ENCODE measurements at regions not wholly inside any gene's neighbourhood (a gene's known extent, or its start where the extent isn't known, plus 50 kb on each side); places are given as distances from the start of the nearest gene placed in this dataset.

DNA sequence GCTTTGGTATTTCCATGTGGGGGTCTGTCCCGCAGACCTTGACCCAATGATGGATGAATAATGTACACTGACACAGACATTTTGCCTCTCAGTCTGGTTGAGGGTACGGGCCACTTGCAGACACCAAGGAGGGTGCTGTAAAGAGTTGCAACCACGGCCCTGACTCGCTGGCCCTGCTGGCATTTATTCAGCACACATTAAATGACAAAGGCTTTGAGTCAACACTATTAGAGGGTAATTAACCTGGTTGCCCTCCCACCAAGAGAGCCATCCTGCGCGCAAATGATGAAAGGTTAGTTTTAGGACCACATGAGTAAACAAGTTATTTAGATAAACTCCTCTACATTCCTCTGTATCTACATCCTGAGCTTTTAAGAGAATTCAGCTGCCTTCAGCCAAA lies 308.9 kb upstream of the MMS22L start:
- Histone ChIP-seq H3K4me3 (no peak overlapping the region), H3K4me1 (ENCODE audit: low read depth) (no peaks in the 10 kb centered on the region), H3K9me3 (no peaks in the 10 kb centered on the region), H3K36me3 (ENCODE audit: low read depth) (no peaks in the 10 kb centered on the region)
- DNase-seq (no peak), ATAC-seq (no peak)
- intact Hi-C loops (cut with DNase I, micrococcal nuclease), result no loop called here
- no peak for TF ChIP-seq CTCF (IDR thresholded peaks at IDR 0.05)

- Histone ChIP-seq H3K9me3 (no peaks in the 10 kb centered on the region), H3K36me3 (ENCODE audit: low read depth) (no peaks in the 10 kb centered on the region), H3K4me1 (ENCODE audit: low read depth) (no peaks in the 10 kb centered on the region), H3K4me3 (no peak overlapping the region)
- DNase-seq (no peak), ATAC-seq (no peak)
- intact Hi-C loops (cut with DNase I, micrococcal nuclease), result no loop called here
- TF ChIP-seq CTCF (IDR thresholded peaks at IDR 0.05), result no peak
Observed at GRCh38 chr6:97594844-97595243, 311.8 kb upstream of the MMS22L start.

GRCh38 chr6:97621111-97621510 lies 338.1 kb upstream of the MMS22L start:
- ATAC-seq (no peak), DNase-seq (no peak)
- Histone ChIP-seq H3K4me1 (ENCODE audit: low read depth) (no peaks in the 10 kb centered on the region), H3K36me3 (ENCODE audit: low read depth) (no peaks in the 10 kb centered on the region), H3K4me3 (no peak overlapping the region), H3K9me3 (no peaks in the 10 kb centered on the region)
- intact Hi-C loops (cut with DNase I, micrococcal nuclease), result no loop called here
- TF ChIP-seq CTCF (IDR thresholded peaks at IDR 0.05), result no peak

DNA sequence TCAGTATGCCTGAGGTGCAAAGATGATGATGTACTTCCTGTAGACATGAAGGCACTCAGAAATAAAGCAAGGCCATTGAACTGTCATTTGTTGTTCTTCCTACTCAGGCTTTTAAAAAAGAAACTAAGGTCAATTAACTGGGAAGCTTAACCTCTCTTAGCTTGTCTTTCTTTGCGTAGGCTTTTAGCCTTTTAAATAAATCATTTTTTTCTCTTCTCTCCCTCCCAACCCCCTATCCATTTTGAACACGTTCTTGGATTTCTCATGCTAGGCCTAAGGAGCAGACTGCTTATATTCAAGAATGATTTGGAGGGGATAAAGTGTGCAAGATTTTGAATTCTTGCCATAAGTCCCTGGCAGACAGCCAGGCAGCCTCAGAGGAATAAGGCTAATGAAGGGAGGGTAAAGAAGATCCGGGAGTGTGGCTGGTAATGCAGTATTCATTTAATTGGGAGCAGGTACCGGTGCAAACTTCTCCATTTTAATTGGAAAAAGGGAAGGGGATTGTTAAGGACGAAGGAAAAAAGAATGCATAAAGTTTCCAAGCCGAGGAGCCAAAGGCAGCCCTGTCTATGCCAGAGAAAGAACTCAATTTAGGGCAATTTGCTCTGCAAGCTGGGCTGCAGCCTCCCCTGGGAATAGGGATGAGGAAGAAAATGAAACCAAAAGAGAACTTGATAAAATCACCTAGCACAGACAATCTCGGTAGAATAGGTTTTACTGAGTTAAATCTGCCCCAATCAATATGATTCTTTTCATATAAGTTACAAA lies 343.8 kb upstream of the MMS22L start:
- no peak for DNase-seq
- intact Hi-C loops (cut with DNase I, micrococcal nuclease), result no loop called here
- Histone ChIP-seq H3K4me3 (no peak overlapping the region), H3K4me1 (ENCODE audit: low read depth) (no peaks in the 10 kb centered on the region), H3K9me3 (no peaks in the 10 kb centered on the region), H3K36me3 (ENCODE audit: low read depth) (no peaks in the 10 kb centered on the region)
- ATAC-seq, result no peak
- TF ChIP-seq CTCF (IDR thresholded peaks at IDR 0.05), result no peak

DNA sequence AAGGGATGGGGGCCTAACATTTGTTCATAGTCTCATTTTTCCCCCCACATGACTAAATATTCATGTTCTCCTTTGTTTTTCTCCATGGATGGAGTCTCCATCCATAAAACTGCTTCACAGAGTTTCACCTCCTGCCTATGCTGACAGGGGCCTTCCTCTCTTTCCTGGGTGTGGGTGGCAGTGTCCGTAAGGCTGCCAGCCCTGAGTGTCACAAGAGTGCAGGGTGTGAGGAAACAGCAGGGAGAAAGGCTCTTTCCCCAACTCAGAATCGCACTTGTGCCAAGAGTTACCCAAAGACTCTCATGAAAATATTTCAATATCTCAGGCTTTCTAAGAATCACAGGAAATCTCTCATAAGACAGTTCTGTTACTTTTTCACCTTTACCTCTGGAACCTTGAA lies 346.2 kb upstream of the MMS22L start:
- no peak for DNase-seq

More for the DNA sequence above, 346.2 kb upstream of the MMS22L start:
- H3K9me3 ChIP-seq, result no peaks in the 10 kb centered on the region
- no peak overlapping the region for H3K4me3 ChIP-seq
- TF ChIP-seq CTCF (IDR thresholded peaks at IDR 0.05), result no peak
- ATAC-seq, result no peak
- intact Hi-C loops (cut with DNase I, micrococcal nuclease), result no loop called here
- no peaks in the 10 kb centered on the region for H3K4me1 ChIP-seq (ENCODE audit: low read depth)
- H3K36me3 ChIP-seq (ENCODE audit: low read depth), result no peaks in the 10 kb centered on the region
